ENCODE measurements at regions not wholly inside any gene's neighbourhood (a gene's known extent, or its start where the extent isn't known, plus 50 kb on each side); places are given as distances from the start of the nearest gene placed in this dataset.

GRCh38 chr13:107480130-107480529, 735.2 kb downstream of the LIG4 start:
- no peaks in the 10 kb centered on the region for H3K36me3 ChIP-seq (ENCODE audit: control insufficient read depth in 4 of 4, insufficient read depth in 4 of 4, low read length in 4 of 4)
- no peak for TF ChIP-seq CTCF (IDR thresholded peaks at IDR 0.05; ENCODE audit: control extremely low read depth, extremely low read depth)
- no peak overlapping the region for H3K4me3 ChIP-seq
- no peak for ATAC-seq (ENCODE audit: insufficient read depth, low FRiP score)
- no peaks in the 10 kb centered on the region for H3K4me1 ChIP-seq (ENCODE audit: control insufficient read depth in 5 of 5, insufficient read depth in 5 of 5, low read length in 5 of 5)
- H3K27me3 ChIP-seq (ENCODE audit: control insufficient read depth in 3 of 3, insufficient read depth in 3 of 3, low read length in 2 of 3), result no peaks in the 10 kb centered on the region
- no peak for DNase-seq
- 88 to 96% methylated on average over 1 of the region's 1 CpG for WGBS, 2 donors
- no peaks in the 10 kb centered on the region for H3K9me3 ChIP-seq (ENCODE audit: control insufficient read depth in 4 of 4, insufficient read depth in 3 of 4, low read length in 3 of 4)
- no peak overlapping the region for H3K27ac ChIP-seq (ENCODE audit: low read depth in 1 of 2, low read length in 1 of 2)
- no peak overlapping the region for H3K9ac ChIP-seq (ENCODE audit: insufficient read depth in 1 of 2, low read length in 2 of 2)

DNA sequence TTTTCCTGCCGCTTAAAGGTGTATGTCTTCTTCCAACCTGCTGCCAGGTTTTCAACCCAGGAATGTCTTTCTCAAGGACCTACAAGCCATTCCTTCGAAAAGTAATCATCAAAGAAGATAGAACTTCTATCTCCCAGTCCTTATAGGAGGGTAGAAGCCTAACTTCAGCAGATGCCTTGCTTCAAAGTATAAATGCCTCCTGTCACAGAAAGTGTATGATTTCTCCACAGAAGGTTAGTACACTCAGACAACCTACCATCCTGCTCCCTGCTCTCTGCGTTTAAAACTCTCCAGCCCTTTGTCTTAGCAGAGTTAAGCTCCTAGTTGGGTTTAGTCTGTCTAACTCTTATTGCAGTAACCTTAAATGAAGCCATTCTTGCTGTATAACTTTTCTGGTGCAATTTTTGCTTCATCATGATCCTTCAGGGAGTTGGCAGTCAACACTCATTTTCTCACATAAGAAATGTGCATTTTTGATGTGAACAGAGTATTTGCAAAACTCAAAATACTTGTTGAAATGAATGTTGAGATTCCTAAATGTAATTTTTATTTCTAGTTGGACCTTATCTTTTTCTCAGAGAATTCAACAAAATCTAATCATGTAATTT, 737.5 kb downstream of the LIG4 start:
- Histone ChIP-seq H3K9me3 (ENCODE audit: control insufficient read depth in 4 of 4, insufficient read depth in 3 of 4, low read length in 3 of 4) (no peaks in the 10 kb centered on the region), H3K27ac (ENCODE audit: low read depth in 1 of 2, low read length in 1 of 2) (no peak overlapping the region), H3K4me1 (ENCODE audit: control insufficient read depth in 5 of 5, insufficient read depth in 5 of 5, low read length in 5 of 5) (no peaks in the 10 kb centered on the region), H3K9ac (ENCODE audit: insufficient read depth in 1 of 2, low read length in 2 of 2) (no peak overlapping the region), H3K36me3 (ENCODE audit: control insufficient read depth in 4 of 4, insufficient read depth in 4 of 4, low read length in 4 of 4) (no peaks in the 10 kb centered on the region), H3K27me3 (ENCODE audit: control insufficient read depth in 3 of 3, insufficient read depth in 3 of 3, low read length in 2 of 3) (no peaks in the 10 kb centered on the region), H3K4me3 (no peak overlapping the region)
- TF ChIP-seq CTCF (IDR thresholded peaks at IDR 0.05; ENCODE audit: control extremely low read depth, extremely low read depth), result no peak
- no peak for ATAC-seq (ENCODE audit: insufficient read depth, low FRiP score)
- no peak for DNase-seq
- WGBS, 2 donors, result 81 to 87% methylated on average over 3 of the region's 3 CpGs

GRCh38 chr13:107475753-107476453, 739.4 kb downstream of the LIG4 start:
- DNase-seq (no peak), ATAC-seq (ENCODE audit: insufficient read depth, low FRiP score) (no peak)
- no peak overlapping the region for H3K9ac ChIP-seq (ENCODE audit: insufficient read depth in 1 of 2, low read length in 2 of 2)
- WGBS, 2 donors, result 85 to 96% methylated on average over 3 of the region's 3 CpGs
- no peaks in the 10 kb centered on the region for H3K4me1 ChIP-seq (ENCODE audit: control insufficient read depth in 5 of 5, insufficient read depth in 5 of 5, low read length in 5 of 5)
- TF ChIP-seq CTCF (IDR thresholded peaks at IDR 0.05; ENCODE audit: control extremely low read depth, extremely low read depth), result no peak
- no peaks in the 10 kb centered on the region for H3K27me3 ChIP-seq (ENCODE audit: control insufficient read depth in 3 of 3, insufficient read depth in 3 of 3, low read length in 2 of 3)
- no peak overlapping the region for H3K27ac ChIP-seq (ENCODE audit: low read depth in 1 of 2, low read length in 1 of 2)
- H3K4me3 ChIP-seq, result no peak overlapping the region
- no peaks in the 10 kb centered on the region for H3K36me3 ChIP-seq (ENCODE audit: control insufficient read depth in 4 of 4, insufficient read depth in 4 of 4, low read length in 4 of 4)
- no peaks in the 10 kb centered on the region for H3K9me3 ChIP-seq (ENCODE audit: control insufficient read depth in 4 of 4, insufficient read depth in 3 of 4, low read length in 3 of 4)

All from lung (tissue), 11 donors.